HG03378 (cell line): ENCODE measurements at regions not wholly inside any gene's neighbourhood (a gene's known extent, or its start where the extent isn't known, plus 50 kb on each side); places are given as distances from the start of the nearest gene placed in this dataset.
A peak's percentile ranks its signal among the peaks of the same experiment; 100 is the strongest.

ENCODE experiments used
- ATAC-seq: cut with Tn5 transposase; IDR thresholded peaks from one replicate; pipeline ENCODE4 v1.9.1; 2021; ENCODE audit warnings: mild to moderate bottlenecking, moderate library complexity; ENCODE audit not compliant: unreplicated experiment

DNA sequence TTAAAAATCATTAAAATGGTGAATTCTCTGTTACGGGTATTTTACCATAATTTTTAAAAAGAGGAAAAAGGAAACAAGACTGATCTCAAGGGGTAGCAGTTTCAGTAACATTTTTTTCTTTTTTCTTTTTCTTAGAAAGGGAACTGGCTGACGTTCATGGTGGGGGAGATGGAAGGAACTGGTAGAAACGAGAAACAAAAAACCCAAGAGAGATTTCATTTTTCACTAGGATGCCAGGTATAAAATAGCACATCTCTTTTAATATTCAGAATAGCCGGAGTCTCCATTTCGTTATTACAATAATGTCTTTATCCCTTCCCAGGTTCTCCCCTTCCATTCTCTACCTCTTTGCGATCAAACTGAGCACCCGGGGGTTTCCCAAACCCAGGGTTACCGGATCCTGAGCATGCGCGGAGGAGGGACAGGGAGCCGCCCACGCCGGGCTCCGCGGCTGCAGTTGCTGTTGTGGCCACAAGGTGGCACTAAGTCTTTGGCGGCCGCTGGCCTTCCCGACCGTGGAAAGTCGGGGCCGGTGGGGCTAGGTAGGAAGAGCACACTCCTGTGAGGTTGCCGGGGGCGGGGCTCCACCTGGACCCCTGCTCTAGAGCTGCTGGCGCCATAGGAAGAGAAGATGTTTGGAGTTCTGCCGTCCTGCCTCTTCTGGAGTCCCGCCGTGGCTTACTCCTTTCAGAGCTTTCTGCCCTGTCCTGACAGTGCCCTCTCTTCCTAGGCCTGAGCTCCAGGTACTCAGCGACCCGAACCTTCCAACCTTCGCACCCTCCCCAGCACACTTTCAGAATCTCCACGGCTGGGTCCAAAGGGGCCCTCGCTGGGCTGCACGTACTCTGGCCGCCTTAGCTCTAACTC lies 146.8 kb downstream of the SH3BGRL2 start:
- peak; percentile 83 for ATAC-seq

DNA sequence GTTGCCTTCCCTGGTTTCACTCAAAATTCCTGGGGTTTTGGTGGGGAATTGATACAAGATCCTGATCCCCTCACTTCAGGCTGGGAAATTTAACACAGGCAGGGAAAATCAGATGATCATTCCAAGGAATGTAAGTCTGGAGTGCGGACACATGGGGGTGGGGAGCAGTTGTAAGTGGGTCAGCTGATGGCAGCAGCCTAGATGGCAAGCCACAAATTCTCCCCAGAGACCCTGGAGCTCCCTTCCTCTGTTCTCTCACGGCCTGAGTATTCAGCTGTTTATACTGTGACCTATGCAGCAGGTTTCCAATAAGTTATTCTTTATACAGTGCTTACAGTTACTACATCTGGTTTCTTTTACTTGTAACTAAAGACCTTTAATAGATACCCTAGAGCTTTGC lies 144.9 kb downstream of the SH3BGRL2 start:
- ATAC-seq, result no peak

DNA sequence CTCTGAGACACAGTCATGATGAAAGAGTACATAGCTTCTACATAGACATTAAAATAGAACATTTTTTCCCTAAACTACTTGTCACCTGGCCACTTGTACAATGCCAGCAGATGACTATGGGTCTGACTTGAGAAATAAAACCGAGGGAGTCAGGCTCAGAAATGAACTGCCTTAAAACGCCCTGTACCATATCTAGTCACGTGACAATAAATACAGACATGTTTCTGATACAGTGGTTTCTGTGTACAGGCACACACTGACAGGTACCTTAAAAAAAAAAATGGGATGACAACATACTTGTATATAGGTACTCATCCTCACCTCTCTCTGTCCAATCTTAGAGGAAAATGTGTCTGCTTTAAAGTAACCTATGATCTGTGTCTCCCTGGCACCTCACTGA lies 144.1 kb downstream of the SH3BGRL2 start:
- no peak for ATAC-seq

DNA sequence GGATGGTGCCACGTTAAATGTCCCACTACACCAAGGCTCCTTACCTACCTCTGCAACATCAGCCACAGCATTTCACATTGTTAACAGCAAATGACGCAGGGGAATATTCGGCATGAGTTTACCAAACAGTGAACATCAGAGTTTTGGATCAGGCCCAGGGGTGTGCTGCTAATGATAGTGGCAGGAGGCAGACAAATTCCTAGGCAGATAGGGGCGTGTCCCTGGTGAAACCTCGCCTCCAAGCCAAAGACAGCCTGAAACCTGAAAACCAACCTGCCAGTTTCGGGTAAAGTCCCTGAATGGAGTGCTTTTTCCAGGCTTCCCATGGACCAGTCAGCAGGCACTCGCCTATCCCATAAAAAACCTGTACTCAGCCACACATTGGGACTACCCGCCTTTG lies 133.6 kb downstream of the SH3BGRL2 start:
- no peak for ATAC-seq

DNA sequence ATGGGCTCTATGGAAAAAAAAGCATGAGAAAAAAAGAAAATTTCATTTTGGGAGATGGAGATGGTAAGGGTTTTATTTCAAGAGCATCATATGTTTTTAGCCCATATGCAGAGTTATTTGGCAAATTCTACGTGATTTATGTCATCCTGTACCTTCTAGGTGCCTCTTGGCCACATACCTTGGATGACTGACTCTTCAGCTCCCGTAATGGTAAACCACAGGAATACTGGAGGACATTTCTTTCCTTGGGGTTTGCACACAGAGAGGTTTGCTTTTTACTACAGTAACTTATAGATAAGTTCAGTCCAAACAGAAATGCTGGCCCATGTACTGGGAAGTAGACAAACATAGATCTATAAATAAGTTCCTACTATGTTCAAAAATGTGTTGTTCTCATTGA lies 132.2 kb downstream of the SH3BGRL2 start:
- ATAC-seq, result no peak

DNA sequence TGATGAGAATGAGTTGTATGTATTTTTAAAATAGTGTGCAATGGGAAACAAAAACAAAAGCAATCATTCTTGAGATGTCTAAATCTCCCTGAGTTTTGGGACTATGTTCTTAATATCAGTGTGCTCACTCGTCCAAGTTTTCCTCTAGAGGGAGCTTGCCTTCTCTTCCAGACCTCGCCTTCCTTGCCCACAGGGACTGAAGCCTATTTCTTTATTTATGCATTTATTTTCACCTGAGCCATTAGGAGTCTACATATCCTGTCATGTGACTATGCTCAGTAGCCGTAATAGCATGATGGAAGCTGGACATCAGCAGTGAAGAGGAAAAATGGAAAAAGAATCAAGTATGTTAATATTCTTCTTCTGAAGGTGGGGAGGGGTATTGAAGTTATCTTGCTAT lies 131.2 kb downstream of the SH3BGRL2 start:
- no peak for ATAC-seq

DNA sequence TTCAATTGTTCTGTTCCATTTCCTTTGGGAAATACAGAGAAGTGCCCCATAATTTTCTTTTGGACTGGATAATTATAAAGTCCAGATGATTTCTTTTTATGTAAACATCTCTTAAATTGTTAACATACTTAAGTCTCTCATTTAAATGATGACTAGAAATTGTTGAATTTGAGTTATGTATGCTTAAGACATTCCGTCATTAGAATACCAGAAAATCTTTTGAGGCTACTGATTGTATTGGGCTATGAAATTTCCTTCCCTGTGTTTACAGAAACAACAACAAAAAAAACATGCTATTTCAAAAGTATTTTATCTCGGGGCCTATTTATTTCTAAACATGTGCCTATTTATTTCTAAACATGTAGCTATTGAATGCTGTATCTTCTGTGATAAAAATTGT lies 125.4 kb downstream of the SH3BGRL2 start:
- no peak for ATAC-seq

DNA sequence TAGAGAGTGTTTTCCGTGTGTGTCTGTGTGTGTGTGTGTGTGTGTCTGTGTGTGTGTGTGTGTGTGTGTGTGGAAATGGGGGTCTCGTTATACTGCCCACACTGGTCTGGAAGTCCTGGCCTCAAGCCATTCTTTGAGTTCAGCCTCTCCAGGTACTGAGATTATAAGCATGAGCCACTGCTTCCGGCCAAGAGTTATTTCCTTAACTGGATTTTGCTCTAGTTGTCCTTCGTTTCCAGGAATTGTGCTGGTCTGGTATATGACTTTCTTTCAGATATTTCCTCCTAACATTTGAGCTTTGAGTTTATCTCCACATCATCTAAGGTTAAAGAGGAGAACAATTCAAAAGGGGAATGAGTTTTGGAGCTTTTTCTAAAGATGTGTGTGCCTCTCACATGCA lies 124.8 kb downstream of the SH3BGRL2 start:
- no peak for ATAC-seq
